ENCODE measurements at regions not wholly inside any gene's neighbourhood (a gene's known extent, or its start where the extent isn't known, plus 50 kb on each side); places are given as distances from the start of the nearest gene placed in this dataset.

- H3K4me3 ChIP-seq (replicated peaks in 1 of 2; ENCODE audit: low read depth in 2 of 2, low read length in 2 of 2) = no peak overlapping the region
- no peak for TF ChIP-seq CTCF (IDR thresholded peaks at IDR 0.05; ENCODE audit: low read depth, low read length)
- DNase-seq (ENCODE audit: low read depth in 2 of 2) = no peak
Measured at GRCh38 chr18:61237529-61237928, 95.7 kb upstream of the CDH20 start.

DNA sequence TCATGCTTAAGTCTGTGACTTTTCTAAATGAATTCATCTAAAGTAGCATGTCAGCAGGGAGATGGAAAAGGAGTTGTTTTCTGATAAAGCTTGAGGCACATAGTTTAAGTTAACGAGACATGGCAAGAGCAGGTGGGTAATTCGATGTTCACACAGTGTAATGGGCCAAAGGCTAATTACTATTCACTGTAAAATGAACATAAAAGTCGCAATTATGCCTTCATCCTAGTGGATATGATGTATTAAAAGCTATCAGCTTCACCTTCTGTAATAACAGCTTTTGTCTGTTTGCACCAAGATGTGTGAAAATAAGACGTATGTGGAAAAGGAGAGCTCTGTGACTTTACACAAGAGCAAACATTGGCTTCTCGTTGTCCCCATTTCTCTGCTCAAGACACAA is 94.2 kb upstream of the CDH20 start:
- TF ChIP-seq CTCF (IDR thresholded peaks at IDR 0.05; ENCODE audit: low read depth, low read length) = no peak
- DNase-seq (ENCODE audit: low read depth in 2 of 2) = no peak
- H3K4me3 ChIP-seq (replicated peaks in 1 of 2; ENCODE audit: low read depth in 2 of 2, low read length in 2 of 2) = no peak overlapping the region

DNA sequence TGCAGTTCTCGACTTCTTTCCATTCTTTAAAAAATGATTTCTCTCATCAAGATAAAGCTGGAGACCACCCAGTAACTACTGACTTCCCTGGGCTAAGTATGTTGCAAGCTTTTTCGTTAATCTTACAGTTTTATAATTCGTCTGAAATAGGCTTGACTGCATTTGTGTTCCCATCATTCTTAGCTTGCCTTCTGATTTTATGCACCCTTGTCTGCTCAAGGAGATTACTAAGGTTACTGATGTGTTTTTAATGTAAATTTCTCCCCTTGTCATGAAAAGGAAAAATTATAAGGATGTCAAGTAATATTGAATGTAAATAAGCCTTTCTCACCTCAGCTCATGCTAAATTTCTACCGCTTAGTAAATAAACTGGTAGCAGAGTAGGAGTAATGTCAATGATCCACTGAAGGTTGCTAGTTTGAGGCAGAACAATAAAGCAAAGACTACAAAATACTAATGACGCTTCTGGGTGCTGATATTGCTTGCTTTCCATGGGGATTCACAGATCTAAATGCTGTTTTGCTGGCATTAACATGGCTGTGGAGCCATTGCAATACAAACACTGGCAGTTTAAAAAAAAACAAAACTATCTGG is 91.9 kb upstream of the CDH20 start:
- TF ChIP-seq CTCF (IDR thresholded peaks at IDR 0.05; ENCODE audit: low read depth, low read length) = no peak
- no peak for DNase-seq (ENCODE audit: low read depth in 2 of 2)
- H3K4me3 ChIP-seq (replicated peaks in 1 of 2; ENCODE audit: low read depth in 2 of 2, low read length in 2 of 2) = no peak overlapping the region

- no peak for DNase-seq (ENCODE audit: low read depth in 2 of 2)
- no peak for TF ChIP-seq CTCF (IDR thresholded peaks at IDR 0.05; ENCODE audit: low read depth, low read length)
- no peak overlapping the region for H3K4me3 ChIP-seq (replicated peaks in 1 of 2; ENCODE audit: low read depth in 2 of 2, low read length in 2 of 2)
Measured at GRCh38 chr18:61244632-61245031, 88.6 kb upstream of the CDH20 start.

- no peak for TF ChIP-seq CTCF (IDR thresholded peaks at IDR 0.05; ENCODE audit: low read depth, low read length)
- no peak overlapping the region for H3K4me3 ChIP-seq (replicated peaks in 1 of 2; ENCODE audit: low read depth in 2 of 2, low read length in 2 of 2)
- no peak for DNase-seq (ENCODE audit: low read depth in 2 of 2)
Measured at GRCh38 chr18:61245276-61245675, 88.0 kb upstream of the CDH20 start.

- DNase-seq (ENCODE audit: low read depth in 2 of 2) = no peak
- TF ChIP-seq CTCF (IDR thresholded peaks at IDR 0.05; ENCODE audit: low read depth, low read length) = no peak
Measured at GRCh38 chr18:61248589-61248988, 84.6 kb upstream of the CDH20 start.

DNA sequence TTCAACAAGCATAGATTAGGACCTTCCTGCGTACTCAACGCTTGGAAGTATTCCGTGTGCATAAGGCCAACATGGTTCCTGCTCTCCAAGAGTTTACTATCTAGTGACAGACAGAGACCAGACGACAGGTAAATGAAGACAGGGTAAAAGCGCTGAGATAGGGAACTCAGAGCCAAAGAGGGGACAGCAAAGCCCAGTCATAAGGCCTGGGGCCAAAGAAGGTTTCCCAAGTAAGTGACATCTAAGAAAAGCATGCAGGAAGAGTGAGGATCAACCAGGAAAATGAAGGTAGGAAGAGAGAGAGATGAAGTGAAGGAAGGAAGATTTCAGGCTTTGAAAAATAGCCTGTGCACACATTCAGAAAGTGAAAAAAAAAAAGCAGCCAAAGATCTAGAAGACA is 76.9 kb upstream of the CDH20 start:
- no peak overlapping the region for H3K4me3 ChIP-seq (replicated peaks in 1 of 2; ENCODE audit: low read depth in 2 of 2, low read length in 2 of 2)
- no peak for DNase-seq (ENCODE audit: low read depth in 2 of 2)
- TF ChIP-seq CTCF (IDR thresholded peaks at IDR 0.05; ENCODE audit: low read depth, low read length) = no peak

More at GRCh38 chr18:61248589-61248988, 84.6 kb upstream of the CDH20 start:
- H3K4me3 ChIP-seq (replicated peaks in 1 of 2; ENCODE audit: low read depth in 2 of 2, low read length in 2 of 2) = no peak overlapping the region

Measured in cardiac fibroblast (primary cell).